GM13977 (cell line): ENCODE measurements at regions not wholly inside any gene's neighbourhood (a gene's known extent, or its start where the extent isn't known, plus 50 kb on each side); places are given as distances from the start of the nearest gene placed in this dataset.

Experiments
- DNase-seq: peaks from one replicate; pipeline ENCODE4 v3.0.0; 2012; ENCODE audit warnings: low spot score
- CTCF ChIP-seq: IDR thresholded peaks from 2 replicates; pipeline ENCODE4 v1.5.1; 2012; ENCODE audit warnings: mild to moderate bottlenecking, control low read depth; ENCODE audit not compliant: insufficient read depth; ENCODE audit errors: extremely low read depth, missing control alignments
- in situ Hi-C: fragments of 300-500 bp; cut with MboI; formaldehyde crosslinking; loops from one replicate; pipeline ENCODE4 v1.12.0; 2022; ENCODE audit warnings: low sequenced_read_pairs, low pct_unique_long_range_greater_than_20kb, mixed read lengths, inconsistent platforms; ENCODE audit not compliant: unreplicated experiment

- TF ChIP-seq CTCF, result no peak
- no peak for DNase-seq
Measured at GRCh38 chr4:23373261-23373660, 516.6 kb downstream of the PPARGC1A start.

GRCh38 chr4:23371533-23371932 lies 518.3 kb downstream of the PPARGC1A start:
- in situ Hi-C loops, result no loop called here
- no peak for DNase-seq
- TF ChIP-seq CTCF, result no peak

More at GRCh38 chr4:23373261-23373660, 516.6 kb downstream of the PPARGC1A start:
- in situ Hi-C loops, result no loop called here

- no peak for DNase-seq
- in situ Hi-C loops, result no loop called here
- no peak for TF ChIP-seq CTCF
Measured at GRCh38 chr4:23369331-23369730, 520.5 kb downstream of the PPARGC1A start.

- in situ Hi-C loops, result no loop called here
- TF ChIP-seq CTCF, result peak; percentile 15
- no peak for DNase-seq
Measured at GRCh38 chr4:23368081-23368697, 521.7 kb downstream of the PPARGC1A start.

GRCh38 chr4:23366557-23366906 lies 523.3 kb downstream of the PPARGC1A start:
- in situ Hi-C loops, result no loop called here
- no peak for DNase-seq
- no peak for TF ChIP-seq CTCF

- DNase-seq, result no peak
- in situ Hi-C loops, result no loop called here
- TF ChIP-seq CTCF, result no peak
Measured at GRCh38 chr4:23365871-23366556, 523.8 kb downstream of the PPARGC1A start.
